K562 (cell line): ENCODE measurements at regions not wholly inside any gene's neighbourhood (a gene's known extent, or its start where the extent isn't known, plus 50 kb on each side); places are given as distances from the start of the nearest gene placed in this dataset.

Source experiments
- ATAC-seq: fragments of 200-7000 bp; cut with Tn5 transposase; 3 replicates; pipeline ENCODE4 v1.9.1; 2020; ENCODE audit warnings: moderate library complexity
- BruUV-seq: library from RNA; stranded (reverse); fragments of 400-500 nt; replicated peaks from 2 replicates; lab custom pipeline; 2021; lab: Mats Ljungman, UMichigan
- CTCF ChIA-PET: fragments of 300-600 bp; formaldehyde crosslinking; extraction: SDS; loops from one replicate; lab custom pipeline; 2021; ENCODE audit warnings: low intra/inter-chr PET ratio; lab: Yijun Ruan, JAX
- POLR2A ChIA-PET: fragments of 300-600, 350-650 bp; sonication (Branson Sonifier 250); formaldehyde crosslinking; extraction: SDS; loops from one replicate; lab custom pipeline; 2021; ENCODE audit warnings: antibody characterized with exemption, inconsistent platforms; lab: Yijun Ruan, JAX
- DNase-seq, 4 experiments: peaks; one replicate each; pipeline versions ENCODE4 v3.0.0 to v3.0.0-alpha.2; 2011 to 2018; ENCODE audit warnings: low spot score in 3 of 4, mixed read lengths in 3 of 4; ENCODE audit errors: extremely low read depth in 1 of 4
- FAIRE-seq: peaks from 2 replicates; lab custom pipeline; 2011; peaks lifted over from hg19 to GRCh38; lab: Jason Lieb, UNC
- H2AFZ ChIP-seq: 2 replicates; pipeline ENCODE4 v1.6.0; 2011; ENCODE audit warnings: low read depth, low read length, control low read depth, inconsistent platforms
- H3K27ac ChIP-seq: fragments of 200-600 bp; 3 replicates; pipeline ENCODE4 v1.8.0; 2011; ENCODE audit warnings: low read depth, mild to moderate bottlenecking, control low read depth, inconsistent platforms, low read length, moderate library complexity, mixed read lengths; ENCODE audit errors: extremely low read depth
- H3K27me3 ChIP-seq, 2 experiments: fragments of 300-600 bp in 1 of 2; 2 replicates in 1 of 2; 3 replicates in 1 of 2; pipeline versions ENCODE4 v1.6.0 to v1.8.0; 2011; ENCODE audit warnings: inconsistent platforms in 2 of 2, low read length in 2 of 2, mild to moderate bottlenecking in 1 of 2, mixed read lengths in 1 of 2, moderate library complexity in 1 of 2; ENCODE audit not compliant: control insufficient read depth in 2 of 2, insufficient read depth in 2 of 2
- H3K36me3 ChIP-seq: fragments of 300-600 bp; 3 replicates; pipeline ENCODE4 v1.8.0; 2011; ENCODE audit warnings: mild to moderate bottlenecking, low read length, inconsistent platforms; ENCODE audit not compliant: control insufficient read depth, insufficient read depth
- H3K4me1 ChIP-seq, 2 experiments: fragments of 200-600 bp in 1 of 2; replicated peaks in 1 of 2; 2 replicates in 1 of 2; 3 replicates in 1 of 2; pipeline versions ENCODE4 v1.5.1 to v1.8.0; 2011; ENCODE audit warnings: inconsistent platforms in 2 of 2, low read length in 2 of 2, mild to moderate bottlenecking in 1 of 2, mixed read lengths in 1 of 2, moderate library complexity in 1 of 2; ENCODE audit not compliant: control insufficient read depth in 2 of 2, insufficient read depth in 2 of 2
- H3K4me2 ChIP-seq: 2 replicates; pipeline ENCODE4 v1.6.1; 2011; ENCODE audit warnings: low read length, control low read depth, inconsistent platforms, mixed read lengths; ENCODE audit not compliant: insufficient read depth
- H3K4me3 ChIP-seq: fragments of 200-600 bp; sonication (generic), shearing (Covaris generic); 2 replicates; pipeline ENCODE4 v1.5.1; 2016; ENCODE audit warnings: control low read depth, inconsistent platforms
- H3K79me2 ChIP-seq: fragments of 200-600 bp; 3 replicates; pipeline ENCODE4 v1.8.0; 2011; ENCODE audit warnings: low read length, inconsistent platforms; ENCODE audit not compliant: control insufficient read depth, insufficient read depth
- H3K9ac ChIP-seq, 2 experiments: 2 replicates each; pipeline versions ENCODE4 v1.6.0 to v1.6.1; 2011; ENCODE audit warnings: low read depth in 2 of 2, low read length in 2 of 2, control low read depth in 1 of 2, inconsistent platforms in 1 of 2, mild to moderate bottlenecking in 1 of 2, mixed read lengths in 1 of 2; ENCODE audit not compliant: insufficient read depth in 1 of 2
- H3K9me1 ChIP-seq: one replicate; pipeline ENCODE4 v1.6.0; 2011; ENCODE audit warnings: inconsistent platforms, mild to moderate bottlenecking, low read length, moderate library complexity; ENCODE audit not compliant: control insufficient read depth, insufficient read depth
- H3K9me3 ChIP-seq: replicated peaks from 2 replicates; pipeline ENCODE4 v1.5.1; 2011; ENCODE audit warnings: low read depth, low read length, inconsistent platforms; ENCODE audit not compliant: control insufficient read depth, insufficient read depth
- H4K20me1 ChIP-seq: replicated peaks from 2 replicates; pipeline ENCODE4 v1.6.1; 2011; ENCODE audit warnings: low read length, inconsistent platforms, mixed read lengths; ENCODE audit not compliant: control insufficient read depth, insufficient read depth
- ELF1 ChIP-seq: fragments of 200-800 bp; sonication (Bioruptor generic); IDR thresholded peaks from 2 replicates; pipeline ENCODE4 v1.6.1; 2016; ENCODE audit warnings: missing genetic modification characterization, missing compliant biosample characterization
- MAFG ChIP-seq: fragments of 450-650 bp; conservative IDR thresholded peaks from 2 replicates; pipeline ENCODE4 v1.6.1; 2016; ENCODE audit warnings: missing genetic modification characterization, missing compliant biosample characterization
- NFIX ChIP-seq: fragments of 250-450 bp; sonication (Bioruptor Pico); IDR thresholded peaks from 2 replicates; pipeline ENCODE4 v1.4.0; 2020; ENCODE audit warnings: low read depth, mild to moderate bottlenecking, moderate library complexity
- ZEB2 ChIP-seq: fragments of 450-650 bp; IDR thresholded peaks from 2 replicates; pipeline ENCODE4 v1.6.1; 2016
- WGBS: fragments of 100-300 bp; shearing (Covaris generic); methylation state at CpG from one replicate; pipeline ENCODE4 v1.1.6; 2016; ENCODE audit warnings: low coverage, mixed read lengths; ENCODE audit not compliant: insufficient coverage; ENCODE audit errors: missing lambda C conversion rate; 5-methylcytosine and 5-hydroxymethylcytosine counted together
- in situ Hi-C: fragments of 300-500 bp; cut with MboI; formaldehyde crosslinking; loops from 4 replicates; pipeline ENCODE4 v1.15.0; 2018; ENCODE audit warnings: inconsistent platforms, mixed read lengths
- intact Hi-C: fragments of 100-400 bp; cut with micrococcal nuclease; formaldehyde crosslinking; loops from 2 replicates; pipeline ENCODE4 v1.14.2; 2022
- TF ChIP-seq, protein P1 (sequence below): fragments of 450-650 bp; IDR thresholded peaks from 2 replicates; pipeline ENCODE4 v1.6.1; 2016; ENCODE audit warnings: missing biosample characterization, missing genetic modification characterization

DNA sequence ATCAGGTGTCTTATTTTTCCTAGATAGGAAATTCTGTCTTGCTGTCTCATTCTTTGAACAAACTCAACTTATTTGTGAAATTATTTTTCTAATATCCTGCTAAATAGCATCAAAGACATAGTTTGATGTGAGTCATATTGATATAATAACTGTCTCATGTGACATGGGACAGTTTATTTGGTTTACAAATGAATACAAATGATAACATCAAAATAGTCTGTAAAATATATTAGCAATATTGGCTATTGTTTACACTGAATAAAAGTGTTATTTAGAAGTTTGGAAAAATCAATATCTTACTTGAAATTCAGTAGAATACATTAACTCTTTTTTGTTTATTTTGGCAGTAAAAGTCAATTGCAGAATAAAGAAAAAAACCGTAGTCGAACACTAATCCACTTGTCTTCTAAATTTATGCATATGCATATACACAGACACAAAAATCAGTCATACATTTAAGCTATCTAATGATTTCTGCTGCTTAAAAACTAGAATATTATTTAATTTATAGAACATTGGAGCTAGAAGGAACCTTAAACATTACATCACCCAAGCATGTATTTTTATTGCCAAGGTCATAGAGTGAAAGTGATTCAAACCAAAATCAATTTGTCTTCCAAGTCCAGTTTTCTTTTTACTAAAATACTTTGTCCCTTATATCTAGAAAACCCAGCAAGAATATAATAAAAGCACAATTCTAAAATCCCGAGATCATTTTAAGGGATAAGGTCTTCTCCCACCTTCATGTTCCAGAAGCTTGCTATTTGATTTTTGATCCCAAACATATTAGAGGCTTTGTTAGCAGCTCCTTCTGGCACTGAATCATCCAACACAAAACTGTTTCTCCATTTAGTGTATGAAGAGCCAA, 776.5 kb upstream of the SLITRK1 start (continued):
- no peak for TF ChIP-seq NFIX (CRISPR knock-in tag)
- TF ChIP-seq ZEB2, result no peak

DNA sequence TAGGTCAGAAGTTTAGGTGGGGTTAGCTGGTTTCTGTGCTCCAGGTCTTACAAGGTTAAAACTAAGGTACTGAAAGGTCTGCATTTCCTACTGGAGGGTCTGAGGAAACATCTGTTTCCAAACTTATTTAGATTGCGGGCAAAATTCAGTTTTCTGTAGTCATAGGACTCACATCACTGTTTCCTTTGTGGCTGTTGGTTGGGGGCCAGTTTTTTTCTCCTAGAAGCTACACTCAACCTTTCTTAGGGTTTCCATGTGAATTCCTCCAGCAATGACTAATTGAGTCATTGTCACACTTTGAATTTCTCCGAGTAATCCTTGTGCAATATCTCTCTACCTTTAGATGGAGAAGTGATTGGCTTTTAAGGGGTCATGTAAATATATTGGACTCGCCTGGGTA, 773.4 kb upstream of the SLITRK1 start:
- no peaks in the 10 kb centered on the region for H3K4me1 ChIP-seq
- no peak overlapping the region for H2AFZ ChIP-seq
- CTCF ChIA-PET, result no interaction called here
- 4% methylated on average over 3 of the region's 3 CpGs for whole genome bisulfite sequencing
- no peak overlapping the region for H3K27ac ChIP-seq
- BruUV-seq, result no TSS peak
- H3K27me3 ChIP-seq, result no peaks in the 10 kb centered on the region
- POLR2A ChIA-PET, result no interaction called here
- no peaks in the 10 kb centered on the region for H3K9me1 ChIP-seq
- H3K9me3 ChIP-seq, result no peaks in the 10 kb centered on the region
- no peaks in the 10 kb centered on the region for H3K36me3 ChIP-seq
- TF ChIP-seq, protein P1, sequence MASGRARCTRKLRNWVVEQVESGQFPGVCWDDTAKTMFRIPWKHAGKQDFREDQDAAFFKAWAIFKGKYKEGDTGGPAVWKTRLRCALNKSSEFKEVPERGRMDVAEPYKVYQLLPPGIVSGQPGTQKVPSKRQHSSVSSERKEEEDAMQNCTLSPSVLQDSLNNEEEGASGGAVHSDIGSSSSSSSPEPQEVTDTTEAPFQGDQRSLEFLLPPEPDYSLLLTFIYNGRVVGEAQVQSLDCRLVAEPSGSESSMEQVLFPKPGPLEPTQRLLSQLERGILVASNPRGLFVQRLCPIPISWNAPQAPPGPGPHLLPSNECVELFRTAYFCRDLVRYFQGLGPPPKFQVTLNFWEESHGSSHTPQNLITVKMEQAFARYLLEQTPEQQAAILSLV (tag), result no peak
- TF ChIP-seq ELF1 (no peak), MAFG (tag) (no peak)
- intact Hi-C loops (no loop called here), in situ Hi-C loops (no loop called here)
- FAIRE-seq (no peak), ATAC-seq (no peak), DNase-seq (no peak)
- H3K79me2 ChIP-seq, result no peaks in the 10 kb centered on the region
- no peak overlapping the region for H3K9ac ChIP-seq
- H4K20me1 ChIP-seq, result no peaks in the 10 kb centered on the region
- no peak overlapping the region for H3K4me3 ChIP-seq
- no peak overlapping the region for H3K4me2 ChIP-seq
